ENCODE measurements at regions not wholly inside any gene's neighbourhood (a gene's known extent, or its start where the extent isn't known, plus 50 kb on each side); places are given as distances from the start of the nearest gene placed in this dataset.

DNA sequence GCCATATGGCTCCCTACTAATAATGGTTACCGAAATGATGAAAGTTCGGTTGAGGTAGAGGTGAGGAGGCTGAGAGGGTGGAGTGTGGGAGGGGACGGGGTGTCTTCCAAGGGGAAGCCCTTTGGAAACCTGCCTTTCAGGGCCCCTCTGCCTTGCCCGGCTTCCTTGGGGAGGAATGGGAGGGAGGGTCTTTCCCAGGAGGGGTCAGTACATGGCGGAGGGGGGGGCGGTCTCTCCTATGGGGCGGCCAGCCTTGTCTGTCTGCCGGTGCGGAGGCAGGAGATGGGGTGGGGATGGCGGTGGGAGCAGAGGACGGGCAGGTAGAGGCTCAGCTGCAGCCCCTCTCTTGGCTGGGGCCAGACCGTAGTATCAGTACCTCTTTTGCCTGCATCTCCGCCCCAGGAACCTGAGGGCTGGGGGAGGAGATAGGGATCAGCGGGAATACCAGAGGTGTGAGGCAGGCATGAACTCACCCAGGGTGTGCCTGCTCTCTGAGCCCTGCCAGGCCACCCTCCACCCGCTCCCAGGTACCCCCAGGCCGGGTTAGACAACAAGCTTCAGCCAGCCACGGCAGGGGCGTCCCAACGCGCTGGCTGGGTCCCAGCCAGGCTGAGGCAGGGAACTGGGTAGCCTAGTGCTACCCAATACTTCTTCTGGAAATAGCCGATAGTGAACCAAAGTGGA, 79.4 kb upstream of the POU3F1 start:
- Histone ChIP-seq H3K4me3 (replicated peaks; ENCODE audit: low read depth, low read length) (no peak overlapping the region), H3K36me3 (ENCODE audit: control insufficient read depth, insufficient read depth, low read length) (no peaks in the 10 kb centered on the region), H3K27me3 (replicated peaks; ENCODE audit: control insufficient read depth, insufficient read depth, low read length) (no peaks in the 10 kb centered on the region)
- DNase-seq (ENCODE audit: extremely low read depth, insufficient read length): no peak
- TF ChIP-seq, protein P1, sequence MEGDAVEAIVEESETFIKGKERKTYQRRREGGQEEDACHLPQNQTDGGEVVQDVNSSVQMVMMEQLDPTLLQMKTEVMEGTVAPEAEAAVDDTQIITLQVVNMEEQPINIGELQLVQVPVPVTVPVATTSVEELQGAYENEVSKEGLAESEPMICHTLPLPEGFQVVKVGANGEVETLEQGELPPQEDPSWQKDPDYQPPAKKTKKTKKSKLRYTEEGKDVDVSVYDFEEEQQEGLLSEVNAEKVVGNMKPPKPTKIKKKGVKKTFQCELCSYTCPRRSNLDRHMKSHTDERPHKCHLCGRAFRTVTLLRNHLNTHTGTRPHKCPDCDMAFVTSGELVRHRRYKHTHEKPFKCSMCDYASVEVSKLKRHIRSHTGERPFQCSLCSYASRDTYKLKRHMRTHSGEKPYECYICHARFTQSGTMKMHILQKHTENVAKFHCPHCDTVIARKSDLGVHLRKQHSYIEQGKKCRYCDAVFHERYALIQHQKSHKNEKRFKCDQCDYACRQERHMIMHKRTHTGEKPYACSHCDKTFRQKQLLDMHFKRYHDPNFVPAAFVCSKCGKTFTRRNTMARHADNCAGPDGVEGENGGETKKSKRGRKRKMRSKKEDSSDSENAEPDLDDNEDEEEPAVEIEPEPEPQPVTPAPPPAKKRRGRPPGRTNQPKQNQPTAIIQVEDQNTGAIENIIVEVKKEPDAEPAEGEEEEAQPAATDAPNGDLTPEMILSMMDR (IDR thresholded peaks at IDR 0.05; ENCODE audit: insufficient read depth, low read length, poor library complexity, severe bottlenecking): no peak

DNA sequence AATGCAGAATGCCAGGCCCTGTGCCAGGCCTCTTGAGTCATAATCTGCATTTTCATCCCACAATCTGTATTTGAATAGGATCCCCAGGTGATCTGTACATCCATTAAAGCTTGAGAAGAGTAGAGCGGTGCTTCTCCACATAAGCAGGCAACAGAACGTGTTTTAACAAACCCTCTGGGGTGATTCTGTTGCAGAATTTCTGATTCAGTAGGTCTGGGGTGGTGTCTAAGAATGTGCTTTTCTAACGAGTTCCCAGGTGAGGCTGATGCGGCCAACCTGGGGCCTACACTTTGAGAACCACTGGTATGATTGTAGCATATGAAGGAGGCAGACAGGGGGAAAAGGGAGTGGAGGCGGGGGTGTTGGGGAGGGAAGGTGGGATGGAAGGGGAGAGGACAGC, 78.4 kb upstream of the POU3F1 start:
- no peak for DNase-seq (ENCODE audit: extremely low read depth, insufficient read length)
- TF ChIP-seq, protein P1 (IDR thresholded peaks at IDR 0.05; ENCODE audit: insufficient read depth, low read length, poor library complexity, severe bottlenecking): no peak
- Histone ChIP-seq H3K27me3 (replicated peaks; ENCODE audit: control insufficient read depth, insufficient read depth, low read length) (no peaks in the 10 kb centered on the region), H3K4me3 (replicated peaks; ENCODE audit: low read depth, low read length) (no peak overlapping the region), H3K36me3 (ENCODE audit: control insufficient read depth, insufficient read depth, low read length) (no peaks in the 10 kb centered on the region)

DNA sequence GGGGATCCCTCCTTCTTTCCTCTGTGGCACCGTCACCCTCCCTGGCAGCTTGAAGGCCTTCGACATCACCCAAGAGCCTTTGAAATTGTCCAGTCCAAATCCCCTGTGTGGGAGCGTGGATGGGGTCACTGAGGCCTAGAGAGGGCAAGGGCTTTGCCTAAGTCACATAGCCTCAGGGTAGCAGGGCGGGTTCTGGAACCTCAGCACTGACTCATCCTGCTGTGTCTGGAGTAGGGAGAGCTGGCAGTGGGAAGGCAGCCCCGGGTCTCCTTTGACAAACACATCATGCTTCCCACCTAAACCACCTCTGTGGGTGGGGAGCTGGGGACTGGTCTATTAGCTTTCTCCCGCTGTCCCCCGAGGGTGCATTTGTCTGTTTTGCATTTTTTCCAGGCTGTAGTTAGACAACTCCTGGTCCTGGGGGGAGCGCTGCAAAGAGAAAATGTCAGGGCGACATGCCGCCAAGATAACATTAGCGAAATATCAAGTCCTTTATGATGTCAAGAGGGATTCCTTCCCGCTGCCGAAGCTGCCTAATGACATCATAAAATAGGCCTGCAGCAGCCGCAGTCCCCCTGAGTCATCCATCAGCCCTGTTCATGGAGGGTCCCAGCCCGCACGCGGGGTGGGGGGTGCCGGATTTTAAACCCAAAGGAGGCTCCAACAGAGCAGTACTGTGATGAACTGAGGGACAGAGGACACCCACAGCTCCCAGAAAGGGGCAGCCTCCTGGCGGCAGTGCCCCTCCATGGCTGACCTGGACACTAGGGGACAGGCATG, 77.0 kb upstream of the POU3F1 start:
- Histone ChIP-seq H3K27me3 (replicated peaks; ENCODE audit: control insufficient read depth, insufficient read depth, low read length) (no peaks in the 10 kb centered on the region), H3K36me3 (ENCODE audit: control insufficient read depth, insufficient read depth, low read length) (no peaks in the 10 kb centered on the region), H3K4me3 (replicated peaks; ENCODE audit: low read depth, low read length) (no peak overlapping the region)
- DNase-seq (ENCODE audit: extremely low read depth, insufficient read length): no peak
- TF ChIP-seq, protein P1 (IDR thresholded peaks at IDR 0.05; ENCODE audit: insufficient read depth, low read length, poor library complexity, severe bottlenecking): no peak

DNA sequence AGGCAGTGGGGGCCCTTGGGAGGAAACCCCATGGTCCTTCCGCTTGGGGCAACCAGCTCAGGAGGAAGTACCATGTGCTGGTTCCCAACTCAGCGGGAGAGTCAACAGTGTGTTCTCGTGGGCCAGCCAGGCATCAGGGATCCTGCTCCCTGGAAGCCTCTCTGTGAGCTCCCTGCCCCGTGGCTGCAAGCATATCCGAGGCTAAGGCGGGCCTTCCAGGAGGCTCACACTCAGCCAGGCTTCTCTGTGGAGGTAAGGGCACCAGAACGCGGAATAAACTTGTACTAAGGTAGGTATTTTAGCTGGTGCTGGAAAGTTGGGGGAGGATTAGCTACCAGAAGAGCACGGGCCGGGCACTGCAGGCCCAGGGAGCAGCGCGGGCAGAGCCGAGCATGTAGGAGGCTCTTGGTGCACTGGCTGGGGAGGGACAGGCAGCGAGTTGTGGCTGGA, 74.7 kb upstream of the POU3F1 start:
- H3K27me3 ChIP-seq (replicated peaks; ENCODE audit: control insufficient read depth, insufficient read depth, low read length): no peaks in the 10 kb centered on the region
- TF ChIP-seq, protein P1 (IDR thresholded peaks at IDR 0.05; ENCODE audit: insufficient read depth, low read length, poor library complexity, severe bottlenecking): no peak
- DNase-seq (ENCODE audit: extremely low read depth, insufficient read length): no peak

DNA sequence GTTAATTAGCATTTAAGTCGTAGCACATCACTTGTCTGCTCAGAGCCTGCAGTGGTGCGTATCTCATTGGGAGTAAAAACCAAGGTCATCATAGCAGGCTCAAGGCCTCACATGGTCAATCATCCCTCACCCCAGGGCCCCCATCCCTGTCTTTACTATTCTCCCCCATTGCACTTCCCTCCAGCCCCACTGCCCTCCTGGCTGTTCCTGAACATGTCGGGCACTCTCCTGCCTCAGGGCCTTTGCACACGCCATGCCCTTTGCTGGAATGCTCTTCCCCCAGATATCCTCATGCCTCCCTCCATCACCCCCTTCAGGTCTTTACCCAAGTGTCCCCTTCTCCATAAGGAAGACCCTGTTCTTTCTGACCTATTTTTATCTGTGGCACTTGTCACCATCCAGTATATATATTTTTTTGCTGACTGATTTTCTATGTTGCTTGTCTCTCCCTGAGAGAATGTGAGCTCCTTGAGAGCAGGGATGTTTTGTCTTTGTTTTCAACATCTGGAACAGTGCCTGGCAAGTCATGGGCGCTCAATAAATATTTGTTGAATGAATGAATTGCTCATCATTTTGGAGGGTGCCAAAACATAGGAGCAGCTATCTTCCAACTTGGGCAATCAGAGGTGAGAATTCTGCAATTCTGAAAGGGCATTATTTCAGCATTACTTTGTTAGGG, 74.1 kb upstream of the POU3F1 start:
- Histone ChIP-seq H3K27me3 (replicated peaks; ENCODE audit: control insufficient read depth, insufficient read depth, low read length) (no peaks in the 10 kb centered on the region), H3K36me3 (ENCODE audit: control insufficient read depth, insufficient read depth, low read length) (no peaks in the 10 kb centered on the region), H3K4me3 (replicated peaks; ENCODE audit: low read depth, low read length) (no peak overlapping the region)
- DNase-seq (ENCODE audit: extremely low read depth, insufficient read length): no peak
- TF ChIP-seq, protein P1 (IDR thresholded peaks at IDR 0.05; ENCODE audit: insufficient read depth, low read length, poor library complexity, severe bottlenecking): no peak

More for the DNA sequence above, 74.7 kb upstream of the POU3F1 start:
- Histone ChIP-seq H3K36me3 (ENCODE audit: control insufficient read depth, insufficient read depth, low read length) (no peaks in the 10 kb centered on the region), H3K4me3 (replicated peaks; ENCODE audit: low read depth, low read length) (no peak overlapping the region)

Data from GM06990 (cell line).